Nephron progenitor cell (in vitro differentiated cells): ENCODE measurements at regions not wholly inside any gene's neighbourhood (a gene's known extent, or its start where the extent isn't known, plus 50 kb on each side); places are given as distances from the start of the nearest gene placed in this dataset.

ENCODE experiments used
- DNase-seq: peaks from one replicate; pipeline ENCODE4 v3.0.0; 2021
- H3K27ac Mint-ChIP-seq: 2 replicates; pipeline ENCODE4 v1.8.0; 2021; ENCODE audit warnings: mild to moderate bottlenecking, moderate library complexity, mixed read lengths
- H3K27me3 Mint-ChIP-seq: 2 replicates; pipeline ENCODE4 v1.8.0; 2021; ENCODE audit warnings: mild to moderate bottlenecking, low read depth, mixed read lengths; ENCODE audit not compliant: poor library complexity
- H3K36me3 Mint-ChIP-seq: 2 replicates; pipeline ENCODE4 v1.8.0; 2021; ENCODE audit warnings: low read depth, mixed read lengths
- H3K4me1 Mint-ChIP-seq: 2 replicates; pipeline ENCODE4 v1.8.0; 2021; ENCODE audit warnings: mixed read lengths
- H3K4me3 Mint-ChIP-seq: 2 replicates; pipeline ENCODE4 v1.8.0; 2021; ENCODE audit warnings: mild to moderate bottlenecking, moderate library complexity, mixed read lengths
- H3K9me3 Mint-ChIP-seq: 2 replicates; pipeline ENCODE4 v1.8.0; 2021; ENCODE audit warnings: mild to moderate bottlenecking, moderate library complexity, mixed read lengths
- TF ChIP-seq, protein P1 (sequence below): fragments of 200-600 bp; sonication (generic); IDR thresholded peaks from 2 replicates; pipeline ENCODE4 v1.5.0; 2021; ENCODE audit warnings: antibody characterized with exemption

DNA sequence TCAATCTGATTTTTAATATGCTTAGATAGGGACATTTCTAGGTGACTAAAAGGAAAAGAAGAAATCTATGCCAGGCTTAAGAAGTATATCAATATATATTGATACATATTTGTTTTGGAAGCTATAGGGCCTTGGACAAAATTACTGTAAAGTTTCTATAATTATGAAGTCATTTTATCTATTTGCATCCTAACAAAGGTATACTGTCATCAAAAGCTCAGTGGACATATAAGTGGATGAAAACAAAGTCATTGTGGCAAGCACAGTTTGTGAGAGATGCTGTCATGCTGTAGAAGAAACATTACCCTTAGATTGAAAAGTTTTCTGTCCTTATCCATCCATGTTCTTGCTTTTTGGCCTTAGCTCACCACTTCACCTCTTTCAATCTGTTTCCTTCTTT lies 140.3 kb upstream of the SPEF2 start:
- no peaks in the 10 kb centered on the region for H3K36me3 Mint-ChIP-seq
- no peak overlapping the region for H3K27ac Mint-ChIP-seq
- H3K27me3 Mint-ChIP-seq: peaks cover 7% of the 10 kb centered on the region
- no peaks in the 10 kb centered on the region for H3K4me1 Mint-ChIP-seq
- no peaks in the 10 kb centered on the region for H3K9me3 Mint-ChIP-seq
- no peak for DNase-seq
- H3K4me3 Mint-ChIP-seq: no peak overlapping the region
- TF ChIP-seq, protein P1, sequence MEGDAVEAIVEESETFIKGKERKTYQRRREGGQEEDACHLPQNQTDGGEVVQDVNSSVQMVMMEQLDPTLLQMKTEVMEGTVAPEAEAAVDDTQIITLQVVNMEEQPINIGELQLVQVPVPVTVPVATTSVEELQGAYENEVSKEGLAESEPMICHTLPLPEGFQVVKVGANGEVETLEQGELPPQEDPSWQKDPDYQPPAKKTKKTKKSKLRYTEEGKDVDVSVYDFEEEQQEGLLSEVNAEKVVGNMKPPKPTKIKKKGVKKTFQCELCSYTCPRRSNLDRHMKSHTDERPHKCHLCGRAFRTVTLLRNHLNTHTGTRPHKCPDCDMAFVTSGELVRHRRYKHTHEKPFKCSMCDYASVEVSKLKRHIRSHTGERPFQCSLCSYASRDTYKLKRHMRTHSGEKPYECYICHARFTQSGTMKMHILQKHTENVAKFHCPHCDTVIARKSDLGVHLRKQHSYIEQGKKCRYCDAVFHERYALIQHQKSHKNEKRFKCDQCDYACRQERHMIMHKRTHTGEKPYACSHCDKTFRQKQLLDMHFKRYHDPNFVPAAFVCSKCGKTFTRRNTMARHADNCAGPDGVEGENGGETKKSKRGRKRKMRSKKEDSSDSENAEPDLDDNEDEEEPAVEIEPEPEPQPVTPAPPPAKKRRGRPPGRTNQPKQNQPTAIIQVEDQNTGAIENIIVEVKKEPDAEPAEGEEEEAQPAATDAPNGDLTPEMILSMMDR: no peak

DNA sequence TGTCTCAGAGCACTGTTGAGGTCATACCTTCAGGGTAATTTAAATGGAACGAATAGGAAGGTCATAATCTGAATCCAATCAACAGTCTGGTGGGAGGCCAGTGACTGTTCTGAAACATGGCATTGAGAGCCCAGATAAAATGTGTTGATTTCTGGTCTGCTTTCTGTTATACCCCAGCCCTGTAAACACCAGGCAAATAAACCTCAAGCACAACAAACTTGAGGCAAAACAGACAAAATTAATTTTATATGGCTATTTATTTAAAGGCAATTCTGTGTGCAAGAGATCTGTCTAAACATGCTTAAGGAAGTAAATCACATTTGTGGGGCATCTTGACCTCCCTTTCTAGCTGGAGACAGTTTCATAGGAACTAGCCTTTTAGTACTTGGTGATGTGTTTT lies 140.9 kb upstream of the SPEF2 start:
- TF ChIP-seq, protein P1: no peak
- peaks cover 7% of the 10 kb centered on the region for H3K27me3 Mint-ChIP-seq
- H3K9me3 Mint-ChIP-seq: no peaks in the 10 kb centered on the region
- no peaks in the 10 kb centered on the region for H3K36me3 Mint-ChIP-seq
- no peak for DNase-seq
- no peaks in the 10 kb centered on the region for H3K4me1 Mint-ChIP-seq
- no peak overlapping the region for H3K4me3 Mint-ChIP-seq
- H3K27ac Mint-ChIP-seq: no peak overlapping the region

DNA sequence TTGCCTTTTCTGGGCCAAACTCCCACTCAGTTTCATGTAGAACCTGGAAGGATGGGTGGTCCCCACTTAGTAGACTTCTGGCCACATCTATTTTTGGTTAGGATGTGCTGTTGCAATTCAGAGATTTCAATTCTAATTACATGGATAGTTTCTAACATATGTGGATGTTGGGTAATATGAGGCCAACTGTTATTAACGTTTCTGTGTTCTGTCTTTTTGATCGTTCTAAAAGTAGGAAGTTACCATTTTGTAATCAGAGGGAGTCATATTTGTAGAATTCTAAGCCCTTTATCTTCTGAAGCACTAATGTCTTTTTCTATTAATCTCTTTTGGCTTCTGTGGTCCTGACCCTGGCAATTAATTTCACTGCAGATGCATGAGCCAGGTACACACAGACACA lies 141.6 kb upstream of the SPEF2 start:
- H3K4me3 Mint-ChIP-seq: no peak overlapping the region
- no peaks in the 10 kb centered on the region for H3K4me1 Mint-ChIP-seq
- TF ChIP-seq, protein P1: no peak
- no peak for DNase-seq
- H3K27ac Mint-ChIP-seq: no peak overlapping the region
- peaks cover 7% of the 10 kb centered on the region for H3K27me3 Mint-ChIP-seq
- H3K9me3 Mint-ChIP-seq: no peaks in the 10 kb centered on the region
- no peaks in the 10 kb centered on the region for H3K36me3 Mint-ChIP-seq

DNA sequence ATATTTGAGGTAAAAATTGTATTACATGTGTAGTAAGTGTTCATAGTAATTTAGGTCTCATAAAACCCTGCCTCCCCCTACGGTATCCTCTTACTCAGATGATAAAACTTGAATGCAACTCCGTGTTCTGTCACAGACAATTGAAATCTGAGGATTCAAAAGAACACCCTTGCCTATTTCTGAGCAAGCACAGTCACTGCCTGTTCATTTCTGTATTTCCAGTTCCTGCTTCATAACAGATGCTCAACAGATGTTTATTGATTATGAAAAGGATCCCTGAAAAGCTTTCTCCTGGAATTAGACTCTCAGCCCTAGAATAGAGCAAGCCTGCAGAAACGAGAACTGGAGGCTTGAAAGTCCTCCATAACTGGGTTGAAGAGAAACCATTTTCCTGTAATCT lies 144.1 kb upstream of the SPEF2 start:
- Mint-ChIP-seq H3K9me3 (no peaks in the 10 kb centered on the region), H3K36me3 (no peaks in the 10 kb centered on the region), H3K27ac (no peak overlapping the region), H3K4me1 (no peaks in the 10 kb centered on the region), H3K4me3 (no peak overlapping the region), H3K27me3 (peaks cover 12% of the 10 kb centered on the region)
- TF ChIP-seq, protein P1: no peak
- DNase-seq: no peak

DNA sequence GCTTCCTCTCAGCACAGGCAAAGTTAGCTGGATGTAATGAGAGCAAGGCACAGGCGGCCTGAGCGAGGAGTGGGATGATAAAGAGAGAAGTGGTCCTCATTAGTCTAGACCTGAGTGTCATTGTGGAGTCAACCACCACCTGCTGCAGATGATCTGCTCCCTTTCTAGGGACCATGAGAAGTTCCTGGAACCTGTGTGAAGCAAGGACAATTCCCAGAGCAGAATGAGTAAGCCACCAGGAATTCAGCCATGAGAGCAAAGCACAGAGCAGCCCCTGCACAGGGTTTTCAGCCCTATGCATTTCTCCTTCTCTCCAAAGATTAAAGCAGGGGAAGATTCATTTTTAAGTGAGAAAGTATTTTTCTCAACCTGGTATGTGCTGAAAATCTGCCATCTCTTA lies 146.8 kb upstream of the SPEF2 start:
- Mint-ChIP-seq H3K27ac (no peak overlapping the region), H3K27me3 (peaks cover 17% of the 10 kb centered on the region), H3K4me1 (no peaks in the 10 kb centered on the region), H3K4me3 (no peak overlapping the region), H3K36me3 (no peaks in the 10 kb centered on the region), H3K9me3 (no peaks in the 10 kb centered on the region)
- TF ChIP-seq, protein P1: no peak
- no peak for DNase-seq

DNA sequence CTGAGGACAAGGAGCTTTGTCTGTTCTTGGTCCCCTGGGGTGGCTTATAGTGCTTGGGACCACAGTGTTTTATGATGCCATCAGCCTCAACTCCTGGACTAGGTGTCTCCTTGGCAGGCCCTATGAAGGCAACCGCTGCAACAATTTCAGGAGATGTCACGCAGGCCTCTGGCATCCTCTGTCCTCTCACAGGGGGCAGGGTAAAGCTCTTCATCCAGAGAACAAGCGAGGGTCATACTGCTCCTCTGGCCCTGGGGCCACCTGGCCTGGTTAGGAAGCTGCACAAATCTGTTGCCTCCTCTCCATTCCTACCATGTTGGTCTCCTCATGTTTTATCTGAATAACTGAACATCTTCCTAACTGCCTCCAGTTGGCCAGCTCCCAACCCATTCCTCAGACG lies 148.9 kb upstream of the SPEF2 start:
- peaks cover 17% of the 10 kb centered on the region for H3K27me3 Mint-ChIP-seq
- no peak overlapping the region for H3K4me3 Mint-ChIP-seq
- no peaks in the 10 kb centered on the region for H3K9me3 Mint-ChIP-seq
- no peaks in the 10 kb centered on the region for H3K4me1 Mint-ChIP-seq
- no peak overlapping the region for H3K27ac Mint-ChIP-seq
- H3K36me3 Mint-ChIP-seq: no peaks in the 10 kb centered on the region
- no peak for DNase-seq
- TF ChIP-seq, protein P1: no peak
